Astrocyte of the cerebellum (primary cell): ENCODE measurements at regions not wholly inside any gene's neighbourhood (a gene's known extent, or its start where the extent isn't known, plus 50 kb on each side); places are given as distances from the start of the nearest gene placed in this dataset.
"Not testable (repeated sequence)": the region's sequence is repeated elsewhere in the genome, so short reads cannot be mapped to it uniquely, and the experiment has no call there.

Experiments used
- DNase-seq: peaks from one replicate; pipeline ENCODE4 v3.0.0-alpha.2; 2011; ENCODE audit warnings: low read depth
- H3K4me3 ChIP-seq: 2 replicates; pipeline ENCODE4 v1.5.1; 2011; ENCODE audit warnings: mild to moderate bottlenecking, low read depth, low read length, moderate library complexity
- CTCF ChIP-seq: IDR thresholded peaks from 2 replicates; pipeline ENCODE4 v1.5.1; 2012; ENCODE audit warnings: low read length, low read depth, moderate library complexity, mild to moderate bottlenecking; ENCODE audit errors: missing control alignments
- in situ Hi-C: cut with HindIII; loops from 2 replicates; pipeline ENCODE4 v1.10.0; 2017; ENCODE audit warnings: low sequenced_read_pairs

GRCh38 chr5:27845248-27845647, 806.9 kb upstream of the CDH9 start:
- in situ Hi-C loops, result no loop called here
- TF ChIP-seq CTCF, result no peak
- H3K4me3 ChIP-seq, result no peak overlapping the region
- no peak for DNase-seq

GRCh38 chr5:27836704-27837103, 798.3 kb upstream of the CDH9 start:
- in situ Hi-C loops, DNase-seq, H3K4me3 ChIP-seq: not testable (repeated sequence)

GRCh38 chr5:27832886-27833285, 794.5 kb upstream of the CDH9 start:
- no peak for TF ChIP-seq CTCF
- in situ Hi-C loops, result no loop called here
- H3K4me3 ChIP-seq, result no peak overlapping the region
- no peak for DNase-seq

- TF ChIP-seq CTCF, result no peak
- in situ Hi-C loops, result no loop called here
- no peak for DNase-seq
- no peak overlapping the region for H3K4me3 ChIP-seq
These were observed 792.2 kb upstream of the CDH9 start for GRCh38 chr5:27830546-27830945.

- no peak overlapping the region for H3K4me3 ChIP-seq
- no peak for TF ChIP-seq CTCF
- DNase-seq, result no peak
- in situ Hi-C loops, result no loop called here
These were observed 783.3 kb upstream of the CDH9 start for GRCh38 chr5:27821681-27822080.

- no peak overlapping the region for H3K4me3 ChIP-seq
- in situ Hi-C loops, result no loop called here
- DNase-seq, result no peak
- TF ChIP-seq CTCF, result no peak
These were observed 780.5 kb upstream of the CDH9 start for GRCh38 chr5:27818888-27819287.

- no peak for DNase-seq
- no peak overlapping the region for H3K4me3 ChIP-seq
- no peak for TF ChIP-seq CTCF
- in situ Hi-C loops, result no loop called here
These were observed 776.6 kb upstream of the CDH9 start for GRCh38 chr5:27814983-27815382.
